Cardiac fibroblast (primary cell): ENCODE measurements at regions not wholly inside any gene's neighbourhood (a gene's known extent, or its start where the extent isn't known, plus 50 kb on each side); places are given as distances from the start of the nearest gene placed in this dataset.
A peak's percentile ranks its signal among the peaks of the same experiment; 100 is the strongest.
"Not testable (repeated sequence)": the region's sequence is repeated elsewhere in the genome, so short reads cannot be mapped to it uniquely, and the experiment has no call there.

ENCODE experiments used
- DNase-seq, 2 donors: peaks; one replicate each; pipeline versions ENCODE4 v3.0.0 to v3.0.0-alpha.2; 2010; ENCODE audit warnings: low read depth in 2 of 2
- H3K4me3 ChIP-seq, 2 donors: replicated peaks in 1 of 2; 1 replicate in 1 of 2; 2 replicates in 1 of 2; pipeline ENCODE4 v1.5.1; 2011; ENCODE audit warnings: low read depth in 2 of 2, low read length in 2 of 2, mild to moderate bottlenecking in 2 of 2, moderate library complexity in 1 of 2
- TF ChIP-seq, protein P1 (sequence below): IDR thresholded peaks from one replicate; pipeline ENCODE4 v1.5.1; 2011; ENCODE audit warnings: low read depth, mild to moderate bottlenecking, low read length, inconsistent platforms

DNA sequence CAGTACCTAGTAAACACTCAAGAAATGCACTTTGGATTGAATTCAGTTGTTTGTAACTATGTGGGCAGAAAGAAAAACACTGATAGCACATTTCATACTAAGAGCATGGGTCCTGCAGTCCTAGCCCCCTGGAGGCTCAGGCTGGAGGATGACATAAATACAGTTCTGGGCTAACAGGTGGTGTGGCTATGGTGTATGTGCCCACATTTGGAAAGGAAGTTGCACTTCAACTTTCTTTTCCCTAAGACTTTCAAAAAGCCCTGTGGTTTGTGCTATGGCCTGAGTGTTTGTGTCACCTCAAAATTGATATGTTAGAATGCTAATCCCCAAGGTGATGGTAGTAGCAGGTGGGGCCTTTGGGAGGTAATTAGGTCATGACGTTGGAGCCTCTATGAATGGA lies 218.2 kb downstream of the CDCA7 start:
- no peak overlapping the region for H3K4me3 ChIP-seq
- DNase-seq: no peak
- TF ChIP-seq, protein P1, sequence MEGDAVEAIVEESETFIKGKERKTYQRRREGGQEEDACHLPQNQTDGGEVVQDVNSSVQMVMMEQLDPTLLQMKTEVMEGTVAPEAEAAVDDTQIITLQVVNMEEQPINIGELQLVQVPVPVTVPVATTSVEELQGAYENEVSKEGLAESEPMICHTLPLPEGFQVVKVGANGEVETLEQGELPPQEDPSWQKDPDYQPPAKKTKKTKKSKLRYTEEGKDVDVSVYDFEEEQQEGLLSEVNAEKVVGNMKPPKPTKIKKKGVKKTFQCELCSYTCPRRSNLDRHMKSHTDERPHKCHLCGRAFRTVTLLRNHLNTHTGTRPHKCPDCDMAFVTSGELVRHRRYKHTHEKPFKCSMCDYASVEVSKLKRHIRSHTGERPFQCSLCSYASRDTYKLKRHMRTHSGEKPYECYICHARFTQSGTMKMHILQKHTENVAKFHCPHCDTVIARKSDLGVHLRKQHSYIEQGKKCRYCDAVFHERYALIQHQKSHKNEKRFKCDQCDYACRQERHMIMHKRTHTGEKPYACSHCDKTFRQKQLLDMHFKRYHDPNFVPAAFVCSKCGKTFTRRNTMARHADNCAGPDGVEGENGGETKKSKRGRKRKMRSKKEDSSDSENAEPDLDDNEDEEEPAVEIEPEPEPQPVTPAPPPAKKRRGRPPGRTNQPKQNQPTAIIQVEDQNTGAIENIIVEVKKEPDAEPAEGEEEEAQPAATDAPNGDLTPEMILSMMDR: no peak

DNA sequence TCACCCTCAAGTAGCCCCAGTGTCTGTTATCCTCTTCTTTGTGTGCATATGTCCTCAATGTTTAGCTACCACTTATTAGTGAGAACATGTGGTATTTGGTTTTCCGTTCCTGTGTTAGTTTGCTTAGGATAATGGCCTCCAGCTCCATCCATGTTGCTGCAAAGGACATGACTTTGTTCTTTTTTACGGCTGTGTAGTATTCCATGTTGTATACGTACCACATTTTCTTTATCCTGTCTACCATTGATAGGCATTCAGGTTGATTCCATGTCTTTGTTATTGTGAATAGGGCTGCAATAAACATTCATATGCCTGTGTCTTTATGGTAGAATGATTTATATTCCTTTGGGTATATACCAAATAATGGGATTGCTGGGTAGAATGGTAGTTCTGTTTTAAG lies 219.1 kb downstream of the CDCA7 start:
- H3K4me3 ChIP-seq, DNase-seq: not testable (repeated sequence)

DNA sequence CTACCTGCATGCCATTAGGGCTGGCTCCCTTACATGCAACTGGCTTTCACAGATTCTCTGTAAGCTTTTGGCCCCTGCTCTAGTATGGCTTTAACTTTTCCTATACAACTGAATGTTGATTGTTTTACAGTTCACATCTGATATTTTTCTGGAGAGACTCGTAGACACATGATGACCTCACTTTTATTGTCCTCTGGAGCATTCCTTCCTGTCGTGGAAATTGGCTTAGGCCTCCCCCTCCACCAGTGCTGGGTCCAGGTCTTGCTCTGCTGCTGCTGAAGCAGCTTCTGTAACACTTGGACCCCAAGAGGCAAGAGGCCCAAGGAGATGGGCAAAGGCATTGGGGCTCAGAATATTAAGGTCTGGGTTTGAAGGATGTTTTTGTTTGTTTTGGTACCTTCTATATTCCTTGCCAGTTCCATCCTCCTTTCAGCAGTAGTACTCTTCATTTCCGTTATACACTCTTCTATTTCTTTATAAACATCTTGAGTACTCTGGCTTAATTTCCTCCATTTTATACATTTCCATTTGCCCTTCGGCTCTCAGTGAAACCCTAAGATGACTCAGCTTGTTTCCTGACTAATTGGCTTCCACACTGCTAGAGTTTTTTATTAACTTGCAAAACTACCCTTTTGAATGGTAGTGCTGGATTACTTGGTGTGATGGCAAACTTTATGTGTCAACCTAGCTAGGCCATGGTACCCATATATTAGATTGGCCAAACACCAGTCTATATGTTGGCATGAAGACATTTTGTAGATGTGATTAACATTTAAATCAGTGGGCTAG lies 219.8 kb downstream of the CDCA7 start:
- DNase-seq: peak; percentile 42 to 50
- no peak overlapping the region for H3K4me3 ChIP-seq
- TF ChIP-seq, protein P1: no peak

DNA sequence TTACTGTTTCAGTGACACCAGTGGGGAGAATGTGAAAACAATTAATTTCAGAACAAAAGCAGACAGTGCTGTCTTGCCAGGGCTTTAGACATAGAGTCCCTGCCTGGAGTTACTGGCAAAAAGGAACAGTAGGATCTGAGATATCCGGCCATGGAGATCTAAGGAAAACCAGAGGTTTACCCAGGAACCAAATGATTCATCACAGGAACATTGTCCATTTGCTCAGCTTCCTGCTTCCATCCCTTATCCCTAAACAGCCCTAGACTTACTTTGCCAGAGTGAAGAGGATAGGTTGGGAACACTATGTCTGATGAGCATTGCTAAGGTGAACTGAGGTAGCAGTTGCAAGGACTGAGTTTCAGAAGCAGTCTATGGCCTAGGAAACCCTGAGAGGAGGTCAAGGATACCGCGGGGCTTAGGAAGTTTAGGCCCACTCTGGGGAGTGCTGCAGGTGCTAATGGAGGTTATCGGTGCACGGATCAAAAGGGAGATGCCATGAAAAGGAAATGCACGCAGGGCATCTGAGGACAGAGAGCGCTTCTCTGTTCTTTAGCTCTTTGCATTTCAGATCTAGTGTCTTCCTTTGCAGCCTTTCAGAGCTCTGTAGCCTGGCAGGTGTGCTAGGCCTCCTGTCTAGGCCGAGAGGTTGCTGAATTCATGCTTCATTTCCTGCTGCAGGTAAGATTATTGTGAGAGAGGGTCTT lies 223.9 kb downstream of the CDCA7 start:
- TF ChIP-seq, protein P1: no peak
- DNase-seq: no peak

DNA sequence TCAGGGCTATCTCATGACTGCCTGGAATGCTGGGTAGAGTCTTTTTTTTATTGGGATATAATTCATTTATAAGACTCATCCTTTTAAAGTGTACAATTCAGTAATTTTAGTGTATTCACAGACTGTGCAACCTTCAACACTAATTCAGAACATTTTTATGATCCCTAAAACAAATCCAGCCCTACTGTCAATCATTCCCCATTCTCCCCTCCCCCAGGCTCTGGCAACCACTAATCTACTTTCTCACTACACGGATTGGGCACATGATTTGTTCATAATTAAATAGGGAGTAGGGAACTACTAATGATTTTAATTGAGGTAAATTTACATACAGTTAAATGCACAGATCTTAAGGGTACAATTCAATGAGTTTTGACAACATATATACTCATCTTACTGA lies 225.7 kb downstream of the CDCA7 start:
- TF ChIP-seq, protein P1: no peak
- no peak overlapping the region for H3K4me3 ChIP-seq
- DNase-seq: no peak

More for the DNA sequence above, 223.9 kb downstream of the CDCA7 start:
- no peak overlapping the region for H3K4me3 ChIP-seq

DNA sequence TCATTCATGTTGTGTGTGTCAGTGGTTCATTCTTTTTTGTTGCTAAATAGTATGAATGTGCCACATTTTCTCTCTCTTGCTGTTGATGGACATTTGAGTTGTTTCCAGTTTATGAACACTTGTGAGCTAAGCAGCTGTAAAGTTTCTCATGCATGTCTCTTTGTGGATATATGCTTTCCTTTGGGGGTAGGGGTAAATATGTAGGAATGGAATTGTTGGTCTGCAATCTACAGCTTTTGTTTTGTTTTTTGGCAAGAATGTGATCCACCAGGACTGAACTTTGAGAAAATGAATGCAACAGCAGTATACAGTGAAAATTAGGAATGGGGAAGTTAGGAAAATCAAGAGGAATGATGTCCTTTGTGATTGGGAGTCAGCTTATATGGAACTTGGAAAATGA lies 226.3 kb downstream of the CDCA7 start:
- DNase-seq: peak in 1 of 2 donors; percentile 41
- TF ChIP-seq, protein P1: no peak

DNA sequence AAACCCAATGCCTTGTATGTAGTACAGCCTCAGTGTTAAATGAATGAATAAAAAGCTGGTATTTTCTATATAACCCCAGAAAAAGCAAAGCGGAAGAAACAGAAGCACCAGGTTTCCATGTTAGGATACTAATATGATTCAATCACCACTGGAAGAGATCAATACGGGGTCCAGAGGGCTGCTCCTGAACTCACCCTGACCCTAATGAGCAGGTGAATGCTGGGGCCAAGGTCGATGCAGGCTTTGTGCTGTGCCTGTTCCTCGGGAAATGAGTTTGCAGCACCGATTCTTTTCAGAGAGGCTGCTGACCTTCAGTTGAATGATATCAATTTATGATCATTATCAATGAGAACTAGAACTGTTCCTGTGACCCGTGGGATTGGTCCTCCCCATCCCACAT lies 228.5 kb downstream of the CDCA7 start:
- TF ChIP-seq, protein P1: no peak
- H3K4me3 ChIP-seq: no peak overlapping the region
- DNase-seq: no peak

More for the DNA sequence above, 226.3 kb downstream of the CDCA7 start:
- no peak overlapping the region for H3K4me3 ChIP-seq
